Right cardiac atrium (tissue), 5 donors: ENCODE measurements at regions not wholly inside any gene's neighbourhood (a gene's known extent, or its start where the extent isn't known, plus 50 kb on each side); places are given as distances from the start of the nearest gene placed in this dataset.

Experiments used
- ATAC-seq, 2 donors: fragments of 200-7000 bp; cut with Tn5 transposase; one replicate each; pipeline versions ENCODE4 v1.8.0 to v1.9.1; 2020; ENCODE audit warnings: moderate library complexity in 2 of 2, mild to moderate bottlenecking in 1 of 2
- DNase-seq, 3 donors: peaks; one replicate each; pipeline ENCODE4 v3.0.0-alpha.2; 2020
- H3K27ac ChIP-seq: one replicate; pipeline ENCODE4 v1.5.1; 2013; ENCODE audit warnings: mild to moderate bottlenecking, low read length, control low read depth, moderate library complexity
- H3K27me3 ChIP-seq: one replicate; pipeline ENCODE4 v1.6.1; 2013; ENCODE audit not compliant: control insufficient read depth, insufficient read depth
- H3K4me1 ChIP-seq: one replicate; pipeline ENCODE4 v1.6.1; 2013; ENCODE audit warnings: low read length; ENCODE audit not compliant: control insufficient read depth, insufficient read depth
- H3K4me3 ChIP-seq: one replicate; pipeline ENCODE4 v1.5.1; 2013; ENCODE audit warnings: low read length, control low read depth
- H3K9me3 ChIP-seq: one replicate; pipeline ENCODE4 v1.6.1; 2013; ENCODE audit warnings: low read length; ENCODE audit not compliant: control insufficient read depth
- WGBS: extraction: QIAGEN DNeasy Blood & Tissue Kit; methylation state at CpG from one replicate; pipeline ENCODE4 v1.1.7; 2013; 5-methylcytosine and 5-hydroxymethylcytosine counted together
- intact Hi-C, 4 donors: fragments of 100-400 bp; cut with DNase I; formaldehyde crosslinking; loops; one replicate each; pipeline versions ENCODE4 v1.11.0 to v1.14.0; 2022 to 2023
- donor health status: healthy with polysubstance abuse.
- donor health status: DM: no; HTN: yes; CAD: no.
- donor health status: DM: no; HTN: no; CAD: no.
- donor health status: DM: no; HTN: yes; CAD: no; lungs with severe emphysema.
- donor health status: DM: yes; HTN: yes; CAD: no.

DNA sequence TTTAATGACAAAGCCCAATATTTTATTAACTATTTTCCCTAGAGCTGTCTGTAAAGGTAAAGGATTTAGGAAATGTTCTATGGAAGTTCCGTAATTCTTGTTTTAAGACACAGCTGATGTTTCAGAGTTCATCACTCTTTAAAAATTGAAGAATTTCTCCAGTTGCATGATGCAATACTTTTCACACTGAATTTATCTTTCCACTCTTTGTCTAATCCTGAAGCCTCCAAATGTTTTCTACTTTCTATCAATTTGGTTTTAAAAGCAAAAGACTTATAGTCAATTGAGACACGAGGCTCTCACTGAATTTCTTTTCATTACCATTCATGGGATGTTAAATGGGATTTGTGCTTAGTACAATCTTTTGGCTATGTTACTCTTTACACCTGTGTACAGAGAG is 223.2 kb downstream of the TDRD15 start:
- Histone ChIP-seq H3K4me3 (no peak overlapping the region), H3K27ac (no peak overlapping the region), H3K27me3 (no peaks in the 10 kb centered on the region), H3K9me3 (no peaks in the 10 kb centered on the region), H3K4me1 (no peaks in the 10 kb centered on the region)
- no peak for ATAC-seq
- intact Hi-C loops: no loop called here
- WGBS: 86% methylated on average over 2 of the region's 2 CpGs
- DNase-seq: no peak

DNA sequence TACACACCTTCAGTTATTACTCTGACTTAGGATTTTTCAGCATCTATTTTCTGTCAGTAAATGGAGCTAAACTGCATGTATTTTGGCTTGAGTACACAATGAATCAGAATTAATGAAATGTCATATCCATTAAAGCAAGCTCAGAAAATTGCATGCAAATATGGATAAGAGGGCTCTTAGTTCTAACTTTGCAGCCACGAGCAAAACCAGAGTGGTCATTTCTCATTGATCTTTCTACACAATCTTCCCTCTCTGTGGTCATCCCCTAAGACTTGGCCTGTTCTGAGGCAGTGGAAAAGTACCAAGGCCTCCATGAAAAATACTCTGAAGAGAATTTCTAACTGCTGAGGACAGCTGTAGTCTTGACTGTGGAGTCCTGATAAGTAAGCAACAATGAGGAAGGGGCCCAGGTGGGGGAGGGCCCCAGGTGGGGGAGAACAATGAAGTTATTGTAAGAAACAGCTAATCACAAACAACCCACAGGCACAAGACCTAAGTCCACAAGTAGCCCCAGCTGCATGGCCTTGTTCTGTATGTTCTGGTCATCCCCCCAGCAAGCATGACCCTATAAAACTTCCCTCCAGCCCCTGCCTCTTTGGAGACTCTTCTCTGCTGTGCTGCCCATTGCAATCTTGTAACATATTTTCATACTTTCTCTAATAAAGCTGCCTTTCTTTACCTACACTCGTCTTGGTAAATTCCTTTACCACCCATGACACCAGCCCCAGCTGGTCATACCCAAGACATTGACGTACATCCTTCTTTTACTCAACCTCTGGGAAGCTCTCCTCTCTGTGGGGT is 230.3 kb downstream of the TDRD15 start:
- intact Hi-C loops: no loop called here
- 78% methylated on average over 3 of the region's 3 CpGs for WGBS
- Histone ChIP-seq H3K4me1 (no peaks in the 10 kb centered on the region), H3K27ac (no peak overlapping the region), H3K9me3 (no peaks in the 10 kb centered on the region), H3K4me3 (no peak overlapping the region), H3K27me3 (no peaks in the 10 kb centered on the region)
- DNase-seq (no peak), ATAC-seq (no peak)

DNA sequence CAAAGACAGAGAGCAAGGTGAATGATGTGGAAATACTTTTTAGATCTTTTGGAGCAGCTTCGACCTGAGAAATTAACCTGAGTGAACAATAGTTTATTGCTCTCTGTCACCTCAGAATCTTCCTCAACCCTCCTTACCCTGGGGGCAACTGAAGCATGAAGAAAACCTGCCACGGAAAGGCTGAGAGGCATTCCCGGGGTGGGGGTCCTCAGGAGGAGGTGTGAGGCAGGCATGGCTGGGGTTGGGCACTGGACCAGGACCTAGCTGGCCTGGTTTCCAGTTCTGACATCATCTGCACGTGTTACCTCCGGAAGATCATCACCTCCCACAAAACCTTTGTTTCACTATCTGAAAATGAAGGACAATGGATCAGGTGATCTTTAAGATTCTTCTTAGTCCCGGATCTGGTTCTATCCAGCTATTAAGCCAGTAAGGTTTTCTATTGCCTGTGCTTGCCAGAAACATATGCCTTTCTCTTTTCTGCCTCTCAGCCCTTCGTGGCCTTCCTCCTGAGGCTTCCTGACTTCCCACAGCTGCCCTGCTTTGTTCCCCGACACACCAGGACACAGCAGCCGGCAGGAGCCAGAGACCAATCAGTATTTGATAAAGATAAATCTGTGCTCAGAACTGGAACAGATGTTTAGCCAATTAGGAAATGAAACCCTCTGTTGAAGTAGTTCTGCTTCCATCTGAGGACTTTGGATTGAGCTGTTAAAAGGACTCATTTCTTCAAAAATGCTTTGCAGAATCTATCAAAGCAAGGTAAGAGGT is 232.5 kb downstream of the TDRD15 start:
- 34% methylated on average over 9 of the region's 9 CpGs for WGBS
- no peaks in the 10 kb centered on the region for H3K9me3 ChIP-seq

DNA sequence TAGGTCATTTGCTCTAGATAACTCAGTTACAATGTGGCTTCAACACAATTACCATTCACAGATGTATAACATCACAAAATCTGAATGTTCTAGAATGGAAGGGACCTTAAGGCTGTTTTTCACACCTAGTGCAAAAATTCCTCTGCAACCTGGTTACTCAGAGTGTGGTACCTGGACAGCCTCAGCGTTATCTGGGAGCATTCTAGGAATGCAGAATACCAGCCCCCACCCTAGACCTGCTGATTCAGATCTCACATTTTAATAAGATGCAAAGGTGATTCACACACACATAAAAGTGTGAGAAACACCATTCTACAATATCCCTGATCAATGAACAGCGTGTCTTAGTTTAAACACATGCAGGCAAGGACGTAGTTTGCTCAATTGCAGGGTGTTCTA is 233.1 kb downstream of the TDRD15 start:
- no peak overlapping the region for H3K4me3 ChIP-seq
- intact Hi-C loops: no loop called here
- WGBS: 84% methylated on average over 3 of the region's 3 CpGs
- DNase-seq (no peak), ATAC-seq (no peak)
- no peaks in the 10 kb centered on the region for H3K4me1 ChIP-seq
- no peaks in the 10 kb centered on the region for H3K27me3 ChIP-seq
- H3K27ac ChIP-seq: no peak overlapping the region
- H3K9me3 ChIP-seq: no peaks in the 10 kb centered on the region

More for the DNA sequence above, 232.5 kb downstream of the TDRD15 start:
- Histone ChIP-seq H3K4me1 (no peaks in the 10 kb centered on the region), H3K27ac (no peak overlapping the region), H3K4me3 (no peak overlapping the region), H3K27me3 (no peaks in the 10 kb centered on the region)
- DNase-seq (no peak), ATAC-seq (no peak)
- intact Hi-C loops: no loop called here

DNA sequence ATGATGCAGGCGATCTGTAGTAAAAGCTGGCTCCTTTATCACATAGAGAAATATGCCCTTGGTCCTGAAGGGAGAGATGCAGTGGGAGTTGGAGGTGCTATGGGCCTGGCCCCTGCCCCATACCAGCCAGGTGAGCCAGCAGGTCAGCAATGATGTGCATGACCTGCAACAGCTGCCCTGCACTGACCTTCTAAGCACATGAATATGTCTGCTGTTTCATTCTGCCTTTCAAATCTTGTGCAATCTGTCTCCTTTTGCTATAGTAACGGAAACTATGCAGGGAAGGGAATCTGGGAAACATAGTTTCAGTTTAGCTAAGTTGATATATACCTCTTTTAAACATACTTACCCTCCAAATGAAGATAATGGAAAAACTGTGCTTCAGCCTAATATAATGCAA is 235.2 kb downstream of the TDRD15 start:
- H3K9me3 ChIP-seq: no peaks in the 10 kb centered on the region
- H3K4me1 ChIP-seq: no peaks in the 10 kb centered on the region
- DNase-seq (no peak), ATAC-seq (no peak)
- H3K27ac ChIP-seq: no peak overlapping the region
- no peak overlapping the region for H3K4me3 ChIP-seq
- 84% methylated on average over 2 of the region's 2 CpGs for WGBS
- intact Hi-C loops: no loop called here
- no peaks in the 10 kb centered on the region for H3K27me3 ChIP-seq

DNA sequence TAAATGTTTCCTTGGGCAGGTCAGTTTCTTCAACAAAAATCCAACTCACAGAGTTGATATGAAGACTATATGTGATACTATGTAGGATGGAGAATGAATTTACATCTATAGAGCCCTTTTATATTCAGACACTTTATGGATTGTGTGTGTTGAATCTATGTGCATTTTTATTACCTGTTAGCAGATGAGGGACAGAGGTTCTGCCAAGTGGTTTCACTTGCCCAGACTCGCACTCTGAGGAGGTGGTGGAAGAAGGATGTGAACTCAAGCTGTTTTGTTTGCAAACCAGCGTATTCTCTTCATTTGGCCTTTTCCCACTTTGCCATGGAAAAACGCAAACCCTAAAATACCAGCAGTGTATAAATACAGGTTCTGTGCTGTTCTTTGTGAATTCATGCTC is 237.6 kb downstream of the TDRD15 start:
- WGBS: 90% methylated on average over 3 of the region's 3 CpGs
- H3K9me3 ChIP-seq: no peaks in the 10 kb centered on the region

DNA sequence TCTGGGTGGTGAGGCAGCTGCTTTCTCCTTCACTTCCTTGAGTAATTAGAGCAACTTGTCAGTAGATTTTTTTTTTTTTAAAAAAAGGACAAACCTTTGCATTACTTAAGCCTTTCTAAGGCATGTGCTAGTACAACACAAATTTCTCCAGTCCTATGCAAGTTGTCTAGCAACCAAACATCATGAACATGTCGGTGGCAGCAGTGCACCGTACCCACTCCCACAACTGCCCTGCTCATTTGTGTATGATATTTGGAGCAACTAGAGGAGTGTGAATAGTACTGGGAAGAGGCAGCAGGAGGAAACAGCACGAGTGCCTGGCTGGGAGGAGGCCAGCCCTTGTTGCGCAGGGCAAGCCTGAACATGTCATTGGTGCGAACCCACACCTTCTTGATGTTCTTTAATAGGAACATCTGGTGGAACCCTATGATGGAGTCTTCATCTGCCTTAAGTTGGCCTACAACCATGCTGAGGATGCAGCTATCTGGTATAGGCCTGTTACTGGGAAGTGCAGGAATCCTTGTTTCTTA is 238.3 kb downstream of the TDRD15 start:
- Histone ChIP-seq H3K27ac (no peak overlapping the region), H3K4me3 (no peak overlapping the region), H3K27me3 (no peaks in the 10 kb centered on the region), H3K9me3 (no peaks in the 10 kb centered on the region), H3K4me1 (no peaks in the 10 kb centered on the region)
- ATAC-seq (no peak), DNase-seq (no peak)
- WGBS: 89% methylated on average over 5 of the region's 5 CpGs
- intact Hi-C loops: no loop called here

More for the DNA sequence above, 237.6 kb downstream of the TDRD15 start:
- Histone ChIP-seq H3K4me1 (no peaks in the 10 kb centered on the region), H3K27ac (no peak overlapping the region), H3K27me3 (no peaks in the 10 kb centered on the region), H3K4me3 (no peak overlapping the region)
- intact Hi-C loops: no loop called here
- no peak for DNase-seq
- no peak for ATAC-seq

DNA sequence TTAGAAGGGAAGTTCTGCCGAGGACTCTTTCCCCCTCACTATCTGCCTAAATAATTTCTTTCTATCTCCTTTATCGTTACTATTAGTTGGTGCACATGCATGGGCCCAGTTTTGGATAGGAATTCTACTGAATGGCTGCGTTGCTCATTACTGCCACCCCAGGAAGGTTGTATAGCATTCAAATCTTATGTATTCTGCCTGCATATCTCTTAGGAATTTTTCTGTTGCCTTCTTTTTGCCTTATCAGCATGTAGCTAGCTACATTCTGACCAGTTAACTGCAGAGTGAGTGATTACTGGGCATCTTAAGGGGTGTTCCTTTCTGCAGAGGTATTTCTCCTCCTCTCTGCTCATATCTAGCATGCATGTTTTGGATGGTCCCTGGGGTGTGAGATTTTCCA is 239.6 kb downstream of the TDRD15 start:
- WGBS: 80% methylated on average over 3 of the region's 3 CpGs
- no peaks in the 10 kb centered on the region for H3K9me3 ChIP-seq
- no peaks in the 10 kb centered on the region for H3K27me3 ChIP-seq
- ATAC-seq (no peak), DNase-seq (no peak)
- no peak overlapping the region for H3K4me3 ChIP-seq
- no peaks in the 10 kb centered on the region for H3K4me1 ChIP-seq
- H3K27ac ChIP-seq: no peak overlapping the region
- intact Hi-C loops: no loop called here

DNA sequence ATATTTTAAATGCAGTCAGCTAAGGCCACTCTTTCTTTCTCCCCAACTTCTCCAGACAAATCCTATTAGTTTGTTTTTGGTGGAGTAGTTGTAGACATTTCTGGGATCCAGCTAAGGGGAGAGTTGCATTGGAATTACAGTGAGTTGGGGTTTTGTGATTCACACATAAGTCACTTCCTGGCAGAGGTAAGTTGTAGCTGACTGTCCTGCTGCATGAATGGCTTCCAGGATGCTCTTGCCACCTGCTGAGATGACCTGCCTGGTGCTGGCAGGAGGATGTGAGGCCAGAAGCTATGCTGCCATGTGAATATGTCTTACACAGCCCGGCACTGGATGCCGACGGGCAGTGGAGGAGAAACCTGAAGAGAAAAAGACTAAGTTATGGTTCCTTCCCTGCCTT is 243.7 kb downstream of the TDRD15 start:
- Histone ChIP-seq H3K27ac (no peak overlapping the region), H3K9me3 (no peaks in the 10 kb centered on the region), H3K4me1 (no peaks in the 10 kb centered on the region), H3K27me3 (no peaks in the 10 kb centered on the region), H3K4me3 (no peak overlapping the region)
- DNase-seq (no peak), ATAC-seq (no peak)
- intact Hi-C loops: no loop called here
- WGBS: 68% methylated on average over 3 of the region's 3 CpGs

DNA sequence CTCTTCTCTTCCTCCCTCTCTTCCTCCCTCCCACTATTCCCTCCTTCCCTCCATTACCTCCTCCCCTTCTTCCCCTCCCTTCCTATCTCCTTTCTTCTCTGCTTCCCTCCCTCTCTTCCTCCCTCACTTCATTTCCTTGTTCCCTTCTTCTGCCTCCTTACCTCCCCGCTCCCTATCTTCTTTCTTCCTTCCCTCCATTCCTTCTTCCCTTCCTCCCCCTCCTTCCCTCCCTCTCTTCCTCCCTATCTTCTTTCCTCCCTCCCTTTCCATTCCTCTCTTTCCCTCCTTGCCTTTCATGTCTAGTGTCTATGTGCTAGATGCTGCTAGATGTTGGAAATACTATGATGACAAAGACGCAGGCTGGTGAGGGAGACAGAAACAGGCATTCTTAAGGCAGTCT is 246.0 kb downstream of the TDRD15 start:
- DNase-seq (no peak), ATAC-seq (no peak)
- Histone ChIP-seq H3K27ac (no peak overlapping the region), H3K27me3 (no peaks in the 10 kb centered on the region), H3K4me3 (no peak overlapping the region), H3K9me3 (no peaks in the 10 kb centered on the region), H3K4me1 (no peaks in the 10 kb centered on the region)
- WGBS: 86% methylated on average over 2 of the region's 2 CpGs
- intact Hi-C loops: no loop called here

DNA sequence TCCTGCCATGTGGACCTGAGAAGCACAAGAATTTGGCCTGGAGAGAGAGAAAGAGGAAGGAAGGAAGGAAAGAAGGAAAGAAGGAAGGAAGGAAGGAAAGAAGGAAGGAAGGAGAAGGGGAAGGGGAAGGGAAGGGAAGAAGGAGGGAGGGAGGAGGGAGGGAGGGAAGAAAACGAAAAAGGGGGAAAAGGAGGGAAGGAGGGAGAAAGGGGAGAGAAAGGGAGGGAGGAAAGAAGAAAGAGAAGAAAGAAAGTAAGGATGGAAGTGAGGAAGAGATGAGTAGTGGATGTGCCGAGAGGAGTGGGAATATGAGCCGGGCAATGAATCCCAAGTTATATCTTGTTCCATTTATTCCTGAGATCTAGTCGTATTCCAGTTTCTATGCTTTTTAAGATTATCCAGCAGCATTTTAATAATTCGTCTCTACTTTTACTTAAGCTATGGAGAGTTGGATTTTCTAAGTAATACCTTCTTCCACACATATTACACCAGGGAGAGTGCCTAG is 247.8 kb downstream of the TDRD15 start:
- no peaks in the 10 kb centered on the region for H3K4me1 ChIP-seq
- WGBS: 80% methylated on average over 5 of the region's 5 CpGs
- intact Hi-C loops: no loop called here
- H3K9me3 ChIP-seq: no peaks in the 10 kb centered on the region
- no peak overlapping the region for H3K27ac ChIP-seq
- ATAC-seq: no peak
- no peak for DNase-seq
- H3K4me3 ChIP-seq: no peak overlapping the region
- H3K27me3 ChIP-seq: no peaks in the 10 kb centered on the region
